A673 (cell line): ENCODE measurements at regions not wholly inside any gene's neighbourhood (a gene's known extent, or its start where the extent isn't known, plus 50 kb on each side); places are given as distances from the start of the nearest gene placed in this dataset.

Experiments
- EZH2 ChIP-seq: fragments of 200-600 bp; sonication (generic); IDR thresholded peaks from 2 replicates; pipeline ENCODE4 v1.6.1; 2017; ENCODE audit warnings: borderline replicate concordance, low read depth, mild to moderate bottlenecking, mixed read lengths, antibody characterized with exemption, low read length; ENCODE audit not compliant: poor library complexity, severe bottlenecking
- TF ChIP-seq, protein P1 (sequence below): fragments of 300-800, 200-600 bp; sonication (generic); conservative IDR thresholded peaks from 2 replicates; pipeline ENCODE4 v1.5.1; 2017; ENCODE audit warnings: low read depth, mild to moderate bottlenecking, antibody characterized with exemption, low read length, moderate library complexity, mixed read lengths

DNA sequence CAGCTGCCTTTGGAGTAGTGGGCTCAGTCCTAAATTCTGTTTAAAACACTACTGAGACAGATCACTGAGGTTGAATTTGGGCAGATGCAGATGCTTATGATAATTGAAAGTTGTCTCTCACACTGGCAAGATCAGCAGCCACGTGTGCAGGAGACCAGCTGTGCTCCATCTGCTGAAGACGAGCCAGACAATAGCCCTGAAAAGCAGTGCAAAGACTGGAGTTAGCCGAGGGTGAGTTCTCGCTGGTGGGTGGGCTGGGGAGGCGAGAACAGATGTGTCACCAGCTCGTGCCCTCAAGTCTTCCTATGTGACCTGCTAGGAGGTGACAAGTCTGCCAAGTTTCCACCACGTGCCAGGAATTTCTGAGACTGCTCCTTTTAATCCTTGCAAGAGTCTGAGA is 661.3 kb upstream of the B3GAT1 start:
- no peak for TF ChIP-seq EZH2
- TF ChIP-seq, protein P1, sequence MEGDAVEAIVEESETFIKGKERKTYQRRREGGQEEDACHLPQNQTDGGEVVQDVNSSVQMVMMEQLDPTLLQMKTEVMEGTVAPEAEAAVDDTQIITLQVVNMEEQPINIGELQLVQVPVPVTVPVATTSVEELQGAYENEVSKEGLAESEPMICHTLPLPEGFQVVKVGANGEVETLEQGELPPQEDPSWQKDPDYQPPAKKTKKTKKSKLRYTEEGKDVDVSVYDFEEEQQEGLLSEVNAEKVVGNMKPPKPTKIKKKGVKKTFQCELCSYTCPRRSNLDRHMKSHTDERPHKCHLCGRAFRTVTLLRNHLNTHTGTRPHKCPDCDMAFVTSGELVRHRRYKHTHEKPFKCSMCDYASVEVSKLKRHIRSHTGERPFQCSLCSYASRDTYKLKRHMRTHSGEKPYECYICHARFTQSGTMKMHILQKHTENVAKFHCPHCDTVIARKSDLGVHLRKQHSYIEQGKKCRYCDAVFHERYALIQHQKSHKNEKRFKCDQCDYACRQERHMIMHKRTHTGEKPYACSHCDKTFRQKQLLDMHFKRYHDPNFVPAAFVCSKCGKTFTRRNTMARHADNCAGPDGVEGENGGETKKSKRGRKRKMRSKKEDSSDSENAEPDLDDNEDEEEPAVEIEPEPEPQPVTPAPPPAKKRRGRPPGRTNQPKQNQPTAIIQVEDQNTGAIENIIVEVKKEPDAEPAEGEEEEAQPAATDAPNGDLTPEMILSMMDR = no peak
